ENCODE measurements at regions not wholly inside any gene's neighbourhood (a gene's known extent, or its start where the extent isn't known, plus 50 kb on each side); places are given as distances from the start of the nearest gene placed in this dataset.

GRCh38 chr6:130756824-130757223 lies 70.4 kb upstream of the SMLR1 start:
- DNase-seq (ENCODE audit: low read depth in 1 of 2, low spot score in 1 of 2) = no peak

- no peak for DNase-seq (ENCODE audit: low read depth in 1 of 2, low spot score in 1 of 2)
Observed at GRCh38 chr6:130758813-130759212, 68.4 kb upstream of the SMLR1 start.

- no peak for DNase-seq (ENCODE audit: low read depth in 1 of 2, low spot score in 1 of 2)
Observed at GRCh38 chr6:130760006-130760405, 67.2 kb upstream of the SMLR1 start.

GRCh38 chr6:130761286-130761685 lies 65.9 kb upstream of the SMLR1 start:
- DNase-seq (ENCODE audit: low read depth in 1 of 2, low spot score in 1 of 2) = no peak

- no peak for DNase-seq (ENCODE audit: low read depth in 1 of 2, low spot score in 1 of 2)
Observed at GRCh38 chr6:130765181-130765727, 62.0 kb upstream of the SMLR1 start.

- DNase-seq (ENCODE audit: low read depth in 1 of 2, low spot score in 1 of 2) = no peak
Observed at GRCh38 chr6:130766239-130767144, 60.7 kb upstream of the SMLR1 start.

- no peak for DNase-seq (ENCODE audit: low read depth in 1 of 2, low spot score in 1 of 2)
Observed at GRCh38 chr6:130769861-130770260, 57.3 kb upstream of the SMLR1 start.

GRCh38 chr6:130771741-130772140 lies 55.5 kb upstream of the SMLR1 start:
- DNase-seq (ENCODE audit: low read depth in 1 of 2, low spot score in 1 of 2) = no peak

GRCh38 chr6:130773860-130774259 lies 53.3 kb upstream of the SMLR1 start:
- no peak for DNase-seq (ENCODE audit: low read depth in 1 of 2, low spot score in 1 of 2)

- no peak for DNase-seq (ENCODE audit: low read depth in 1 of 2, low spot score in 1 of 2)
Observed at GRCh38 chr6:130775411-130776012, 51.7 kb upstream of the SMLR1 start.

GRCh38 chr6:130776287-130776925 lies 50.8 kb upstream of the SMLR1 start:
- DNase-seq (ENCODE audit: low read depth in 1 of 2, low spot score in 1 of 2) = no peak
